HCT116 (cell line): ENCODE measurements at regions not wholly inside any gene's neighbourhood (a gene's known extent, or its start where the extent isn't known, plus 50 kb on each side); places are given as distances from the start of the nearest gene placed in this dataset.

Source experiments
- ELF1 ChIP-seq: IDR thresholded peaks from 2 replicates; pipeline ENCODE4 v1.6.1; 2012; ENCODE audit warnings: low read depth, borderline replicate concordance
- EZH2 ChIP-seq: fragments of 200-600 bp; sonication (generic); IDR thresholded peaks from 2 replicates; pipeline ENCODE4 v1.6.1; 2017; ENCODE audit warnings: antibody characterized with exemption, mixed run types
- EZH2phosphoT487 ChIP-seq: fragments of 200-600 bp; IDR thresholded peaks from 2 replicates; pipeline ENCODE4 v1.6.1; 2018; ENCODE audit warnings: antibody characterized with exemption, borderline replicate concordance
- JUND ChIP-seq: IDR thresholded peaks from 2 replicates; pipeline ENCODE4 v1.6.1; 2012
- POLR2A ChIP-seq: IDR thresholded peaks from 2 replicates; pipeline ENCODE4 v1.7.0; 2011; ENCODE audit warnings: borderline replicate concordance; ENCODE audit not compliant: insufficient read depth, insufficient read length; ENCODE audit errors: extremely low read depth
- POLR2AphosphoS5 ChIP-seq: IDR thresholded peaks from 2 replicates; pipeline ENCODE4 v1.6.1; 2011; ENCODE audit warnings: mild to moderate bottlenecking, low read depth, low read length, moderate library complexity
- RAD21 ChIP-seq: IDR thresholded peaks from 2 replicates; pipeline ENCODE4 v1.6.1; 2012; ENCODE audit warnings: low read depth, mild to moderate bottlenecking
- SP1 ChIP-seq: IDR thresholded peaks from 2 replicates; pipeline ENCODE4 v1.6.1; 2012; ENCODE audit warnings: low read depth
- TCF7L2 ChIP-seq: IDR thresholded peaks from 2 replicates; pipeline ENCODE4 v1.7.0; 2011; ENCODE audit warnings: borderline replicate concordance, inconsistent platforms; ENCODE audit not compliant: insufficient read depth, insufficient read length; ENCODE audit errors: extremely low read depth
- ZFX ChIP-seq: fragments of 450-650 bp; IDR thresholded peaks from 2 replicates; pipeline ENCODE4 v1.6.1; 2017
- TF ChIP-seq, protein P1 (sequence below), 3 experiments: fragments of 200-600 bp in 1 of 3; sonication (generic) in 1 of 3; IDR thresholded peaks in 2 of 3; conservative IDR thresholded peaks in 1 of 3; 2 replicates each; pipeline ENCODE4 v1.5.1; 2012 to 2017; ENCODE audit warnings: low read depth in 2 of 3, low read length in 2 of 3, antibody characterized with exemption in 1 of 3, borderline replicate concordance in 1 of 3, control low read depth in 1 of 3, mild to moderate bottlenecking in 1 of 3, mixed read lengths in 1 of 3, mixed run types in 1 of 3, moderate library complexity in 1 of 3; ENCODE audit not compliant: insufficient read depth in 1 of 3
- TF ChIP-seq, protein P2 (sequence below): IDR thresholded peaks from 2 replicates; pipeline ENCODE4 v1.6.1; 2012; ENCODE audit warnings: low read depth
- TF ChIP-seq, protein P3 (sequence below): IDR thresholded peaks from 2 replicates; pipeline ENCODE4 v1.6.1; 2011; ENCODE audit warnings: mild to moderate bottlenecking, low read length, moderate library complexity; ENCODE audit not compliant: insufficient replicate concordance; ENCODE audit errors: extremely low read depth

DNA sequence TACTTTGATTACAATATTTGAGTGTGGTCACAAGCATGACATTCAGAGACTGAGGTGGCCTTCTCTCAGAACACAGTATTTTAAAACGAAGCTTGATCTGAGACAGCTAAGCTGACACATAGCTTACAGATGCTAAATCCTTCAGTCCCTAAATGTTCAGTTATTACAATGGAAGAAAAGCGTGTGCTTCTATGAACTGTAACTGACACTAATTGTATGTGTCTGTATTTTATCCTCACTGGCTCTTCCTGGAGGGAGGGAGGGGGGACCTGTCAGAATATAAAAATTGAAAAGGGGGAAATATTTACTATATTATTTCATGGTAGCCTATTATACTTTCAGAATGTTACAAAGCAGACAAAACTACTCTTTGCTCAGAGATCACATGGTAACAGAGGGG lies 340.2 kb downstream of the FIGN start:
- no peak for TF ChIP-seq ZFX
- TF ChIP-seq, protein P1, sequence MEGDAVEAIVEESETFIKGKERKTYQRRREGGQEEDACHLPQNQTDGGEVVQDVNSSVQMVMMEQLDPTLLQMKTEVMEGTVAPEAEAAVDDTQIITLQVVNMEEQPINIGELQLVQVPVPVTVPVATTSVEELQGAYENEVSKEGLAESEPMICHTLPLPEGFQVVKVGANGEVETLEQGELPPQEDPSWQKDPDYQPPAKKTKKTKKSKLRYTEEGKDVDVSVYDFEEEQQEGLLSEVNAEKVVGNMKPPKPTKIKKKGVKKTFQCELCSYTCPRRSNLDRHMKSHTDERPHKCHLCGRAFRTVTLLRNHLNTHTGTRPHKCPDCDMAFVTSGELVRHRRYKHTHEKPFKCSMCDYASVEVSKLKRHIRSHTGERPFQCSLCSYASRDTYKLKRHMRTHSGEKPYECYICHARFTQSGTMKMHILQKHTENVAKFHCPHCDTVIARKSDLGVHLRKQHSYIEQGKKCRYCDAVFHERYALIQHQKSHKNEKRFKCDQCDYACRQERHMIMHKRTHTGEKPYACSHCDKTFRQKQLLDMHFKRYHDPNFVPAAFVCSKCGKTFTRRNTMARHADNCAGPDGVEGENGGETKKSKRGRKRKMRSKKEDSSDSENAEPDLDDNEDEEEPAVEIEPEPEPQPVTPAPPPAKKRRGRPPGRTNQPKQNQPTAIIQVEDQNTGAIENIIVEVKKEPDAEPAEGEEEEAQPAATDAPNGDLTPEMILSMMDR (IDR thresholded peaks at IDR 0.05 in 2 of 3, conservative IDR thresholded peaks at IDR 0.05 in 1 of 3; ENCODE audit: borderline replicate concordance in 1 of 3, insufficient read depth in 1 of 3, low read depth in 2 of 3, low read length in 2 of 3), result no peak
- no peak for TF ChIP-seq POLR2A
- TF ChIP-seq, protein P2, sequence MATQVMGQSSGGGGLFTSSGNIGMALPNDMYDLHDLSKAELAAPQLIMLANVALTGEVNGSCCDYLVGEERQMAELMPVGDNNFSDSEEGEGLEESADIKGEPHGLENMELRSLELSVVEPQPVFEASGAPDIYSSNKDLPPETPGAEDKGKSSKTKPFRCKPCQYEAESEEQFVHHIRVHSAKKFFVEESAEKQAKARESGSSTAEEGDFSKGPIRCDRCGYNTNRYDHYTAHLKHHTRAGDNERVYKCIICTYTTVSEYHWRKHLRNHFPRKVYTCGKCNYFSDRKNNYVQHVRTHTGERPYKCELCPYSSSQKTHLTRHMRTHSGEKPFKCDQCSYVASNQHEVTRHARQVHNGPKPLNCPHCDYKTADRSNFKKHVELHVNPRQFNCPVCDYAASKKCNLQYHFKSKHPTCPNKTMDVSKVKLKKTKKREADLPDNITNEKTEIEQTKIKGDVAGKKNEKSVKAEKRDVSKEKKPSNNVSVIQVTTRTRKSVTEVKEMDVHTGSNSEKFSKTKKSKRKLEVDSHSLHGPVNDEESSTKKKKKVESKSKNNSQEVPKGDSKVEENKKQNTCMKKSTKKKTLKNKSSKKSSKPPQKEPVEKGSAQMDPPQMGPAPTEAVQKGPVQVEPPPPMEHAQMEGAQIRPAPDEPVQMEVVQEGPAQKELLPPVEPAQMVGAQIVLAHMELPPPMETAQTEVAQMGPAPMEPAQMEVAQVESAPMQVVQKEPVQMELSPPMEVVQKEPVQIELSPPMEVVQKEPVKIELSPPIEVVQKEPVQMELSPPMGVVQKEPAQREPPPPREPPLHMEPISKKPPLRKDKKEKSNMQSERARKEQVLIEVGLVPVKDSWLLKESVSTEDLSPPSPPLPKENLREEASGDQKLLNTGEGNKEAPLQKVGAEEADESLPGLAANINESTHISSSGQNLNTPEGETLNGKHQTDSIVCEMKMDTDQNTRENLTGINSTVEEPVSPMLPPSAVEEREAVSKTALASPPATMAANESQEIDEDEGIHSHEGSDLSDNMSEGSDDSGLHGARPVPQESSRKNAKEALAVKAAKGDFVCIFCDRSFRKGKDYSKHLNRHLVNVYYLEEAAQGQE, result no peak
- TF ChIP-seq TCF7L2, result no peak
- TF ChIP-seq EZH2, result no peak
- TF ChIP-seq, protein P3, sequence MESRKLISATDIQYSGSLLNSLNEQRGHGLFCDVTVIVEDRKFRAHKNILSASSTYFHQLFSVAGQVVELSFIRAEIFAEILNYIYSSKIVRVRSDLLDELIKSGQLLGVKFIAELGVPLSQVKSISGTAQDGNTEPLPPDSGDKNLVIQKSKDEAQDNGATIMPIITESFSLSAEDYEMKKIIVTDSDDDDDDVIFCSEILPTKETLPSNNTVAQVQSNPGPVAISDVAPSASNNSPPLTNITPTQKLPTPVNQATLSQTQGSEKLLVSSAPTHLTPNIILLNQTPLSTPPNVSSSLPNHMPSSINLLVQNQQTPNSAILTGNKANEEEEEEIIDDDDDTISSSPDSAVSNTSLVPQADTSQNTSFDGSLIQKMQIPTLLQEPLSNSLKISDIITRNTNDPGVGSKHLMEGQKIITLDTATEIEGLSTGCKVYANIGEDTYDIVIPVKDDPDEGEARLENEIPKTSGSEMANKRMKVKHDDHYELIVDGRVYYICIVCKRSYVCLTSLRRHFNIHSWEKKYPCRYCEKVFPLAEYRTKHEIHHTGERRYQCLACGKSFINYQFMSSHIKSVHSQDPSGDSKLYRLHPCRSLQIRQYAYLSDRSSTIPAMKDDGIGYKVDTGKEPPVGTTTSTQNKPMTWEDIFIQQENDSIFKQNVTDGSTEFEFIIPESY, result no peak
- no peak for TF ChIP-seq ELF1
- TF ChIP-seq JUND, result no peak
- no peak for TF ChIP-seq RAD21
- TF ChIP-seq EZH2phosphoT487, result no peak
- no peak for TF ChIP-seq SP1
- no peak for TF ChIP-seq POLR2AphosphoS5
